C1 segment of cervical spinal cord (tissue), 14 donors: ENCODE measurements at regions not wholly inside any gene's neighbourhood (a gene's known extent, or its start where the extent isn't known, plus 50 kb on each side); places are given as distances from the start of the nearest gene placed in this dataset.
"Not testable (repeated sequence)": the region's sequence is repeated elsewhere in the genome, so short reads cannot be mapped to it uniquely, and the experiment has no call there.

ENCODE experiments used
- DNase-seq, 14 donors: peaks; one replicate each; lab custom pipeline; 2025; lab: John Stamatoyannopoulos, UW

- DNase-seq = no peak
These were observed 1477.7 kb downstream of the RAPGEF2 start for GRCh38 chr4:160580581-160580980.

GRCh38 chr4:160592258-160592657, 1489.4 kb downstream of the RAPGEF2 start:
- no peak for DNase-seq

GRCh38 chr4:160595646-160596045, 1492.8 kb downstream of the RAPGEF2 start:
- no peak for DNase-seq

GRCh38 chr4:160604541-160604940, 1501.7 kb downstream of the RAPGEF2 start:
- DNase-seq = no peak

- DNase-seq = no peak
These were observed 1508.3 kb downstream of the RAPGEF2 start for GRCh38 chr4:160611181-160611580.

GRCh38 chr4:160631044-160631443, 1528.2 kb downstream of the RAPGEF2 start:
- DNase-seq = no peak

- DNase-seq = no peak
These were observed 1511.0 kb downstream of the FSTL5 start for GRCh38 chr4:160652790-160653189.

GRCh38 chr4:160675550-160675949, 1488.2 kb downstream of the FSTL5 start:
- DNase-seq = no peak

GRCh38 chr4:160685729-160686128, 1478.1 kb downstream of the FSTL5 start:
- no peak for DNase-seq

- DNase-seq = no peak
These were observed 1462.1 kb downstream of the FSTL5 start for GRCh38 chr4:160701671-160702070.

GRCh38 chr4:160709026-160709425, 1454.8 kb downstream of the FSTL5 start:
- DNase-seq = no peak

GRCh38 chr4:160709546-160709945, 1454.3 kb downstream of the FSTL5 start:
- DNase-seq = no peak

GRCh38 chr4:160716551-160716950, 1447.2 kb downstream of the FSTL5 start:
- DNase-seq = no peak

GRCh38 chr4:160717848-160718247, 1446.0 kb downstream of the FSTL5 start:
- DNase-seq = no peak

GRCh38 chr4:160724063-160724462, 1439.7 kb downstream of the FSTL5 start:
- DNase-seq = no peak

GRCh38 chr4:160745126-160745525, 1418.7 kb downstream of the FSTL5 start:
- no peak for DNase-seq

GRCh38 chr4:160746585-160746984, 1417.2 kb downstream of the FSTL5 start:
- not testable (repeated sequence) for DNase-seq

GRCh38 chr4:160772668-160773067, 1391.1 kb downstream of the FSTL5 start:
- no peak for DNase-seq

GRCh38 chr4:160795216-160795615, 1368.6 kb downstream of the FSTL5 start:
- no peak for DNase-seq

- DNase-seq = no peak
These were observed 1355.6 kb downstream of the FSTL5 start for GRCh38 chr4:160808174-160808573.

- no peak for DNase-seq
These were observed 1354.2 kb downstream of the FSTL5 start for GRCh38 chr4:160809576-160809975.

- DNase-seq = no peak
These were observed 1353.4 kb downstream of the FSTL5 start for GRCh38 chr4:160810424-160810823.

GRCh38 chr4:160810941-160811340, 1352.9 kb downstream of the FSTL5 start:
- no peak for DNase-seq

GRCh38 chr4:160811956-160812355, 1351.8 kb downstream of the FSTL5 start:
- DNase-seq = no peak

- no peak for DNase-seq
These were observed 1349.1 kb downstream of the FSTL5 start for GRCh38 chr4:160814726-160815125.
